B cell (primary cell): ENCODE measurements at regions not wholly inside any gene's neighbourhood (a gene's known extent, or its start where the extent isn't known, plus 50 kb on each side); places are given as distances from the start of the nearest gene placed in this dataset.

Source experiments
- ATAC-seq: fragments of 200-7000 bp; cut with Tn5 transposase; one replicate; pipeline ENCODE4 v1.10.0; 2021; ENCODE audit warnings: low read depth, mild to moderate bottlenecking, moderate number of reproducible peaks, moderate library complexity
- CTCF ChIA-PET: fragments of 350-600 bp; sonication (Branson Sonifier 250); formaldehyde crosslinking; loops from one replicate; lab custom pipeline; 2021; ENCODE audit warnings: antibody characterized with exemption, inconsistent platforms; lab: Charles Lee
- POLR2A ChIA-PET: fragments of 350-600 bp; sonication (Branson Sonifier 250); formaldehyde crosslinking; loops from one replicate; lab custom pipeline; 2021; ENCODE audit warnings: antibody characterized with exemption; lab: Charles Lee
- DNase-seq: peaks from one replicate; pipeline ENCODE4 v3.0.0; 2013
- H2AFZ ChIP-seq: 2 replicates; pipeline ENCODE4 v1.6.1; 2012; ENCODE audit warnings: mild to moderate bottlenecking, low read depth, low read length; ENCODE audit not compliant: insufficient read depth, poor library complexity, severe bottlenecking
- H3K27ac ChIP-seq, 2 donors: 1 replicate in 1 of 2; 2 replicates in 1 of 2; pipeline ENCODE4 v1.5.1; 2012 to 2013; ENCODE audit warnings: low read length in 2 of 2, mild to moderate bottlenecking in 2 of 2, moderate library complexity in 1 of 2
- H3K27me3 ChIP-seq, 4 experiments: fragments of 200-600 bp in 1 of 4; sonication (generic) in 1 of 4; replicated peaks in 1 of 4; 1 replicate in 2 of 4; 2 replicates in 2 of 4; pipeline versions ENCODE4 v1.6.1 to v1.7.0; 2013 to 2016; ENCODE audit warnings: low read length in 3 of 4, mild to moderate bottlenecking in 2 of 4, mixed read lengths in 1 of 4, moderate library complexity in 1 of 4; ENCODE audit not compliant: insufficient read depth in 4 of 4, control insufficient read depth in 3 of 4; ENCODE audit errors: control extremely low read depth in 1 of 4
- H3K36me3 ChIP-seq, 2 experiments: replicated peaks in 1 of 2; 1 replicate in 1 of 2; 2 replicates in 1 of 2; pipeline versions ENCODE4 v1.6.1 to v1.7.1; 2013; ENCODE audit warnings: low read length in 1 of 2; ENCODE audit not compliant: insufficient read depth in 2 of 2, control insufficient read depth in 1 of 2; ENCODE audit errors: control extremely low read depth in 1 of 2, extremely low read depth in 1 of 2
- H3K4me1 ChIP-seq, 2 donors: fragments of 200-600 bp in 1 of 2; sonication (generic) in 1 of 2; 1 replicate in 1 of 2; 2 replicates in 1 of 2; pipeline versions ENCODE4 v1.5.1 to v1.6.1; 2013 to 2017; ENCODE audit warnings: low read length in 2 of 2; ENCODE audit not compliant: control insufficient read depth in 2 of 2, insufficient read depth in 2 of 2
- H3K4me2 ChIP-seq: replicated peaks from 2 replicates; pipeline ENCODE3; 2012; ENCODE audit warnings: mild to moderate bottlenecking, low read depth, low read length; ENCODE audit not compliant: poor library complexity, severe bottlenecking
- H3K4me3 ChIP-seq, 5 experiments: fragments of 200-600 bp in 1 of 5; sonication (generic) in 1 of 5; 1 replicate in 3 of 5; 2 replicates in 2 of 5; pipeline versions ENCODE4 v1.5.1 to v1.7.0; 2011 to 2016; ENCODE audit warnings: low read length in 4 of 5, mild to moderate bottlenecking in 4 of 5, low read depth in 2 of 5, control low read depth in 1 of 5, moderate library complexity in 1 of 5; ENCODE audit not compliant: insufficient read depth in 1 of 5; ENCODE audit errors: control extremely low read depth in 1 of 5, extremely low read depth in 1 of 5
- H3K79me2 ChIP-seq: fragments of 200-600 bp; sonication (generic); one replicate; pipeline ENCODE4 v1.6.0; 2016; ENCODE audit warnings: low read length; ENCODE audit not compliant: control insufficient read depth, insufficient read depth
- H3K9ac ChIP-seq: fragments of 200-600 bp; sonication (generic); 2 replicates; pipeline ENCODE4 v1.6.1; 2017; ENCODE audit warnings: mild to moderate bottlenecking, low read length, moderate library complexity
- H3K9me3 ChIP-seq, 3 donors: one replicate each; pipeline versions ENCODE4 v1.6.1 to v1.7.1; 2013; ENCODE audit warnings: low read length in 2 of 3; ENCODE audit not compliant: control insufficient read depth in 2 of 3, insufficient read depth in 1 of 3; ENCODE audit errors: control extremely low read depth in 1 of 3
- H4K20me1 ChIP-seq: 2 replicates; pipeline ENCODE4 v1.6.0; 2012; ENCODE audit warnings: mild to moderate bottlenecking, low read length; ENCODE audit not compliant: insufficient read depth, control insufficient read depth, poor library complexity, severe bottlenecking
- H3K27ac Mint-ChIP-seq: one replicate; pipeline ENCODE4 v1.8.0; 2021; ENCODE audit warnings: mixed read lengths
- H3K27me3 Mint-ChIP-seq: one replicate; pipeline ENCODE4 v1.8.0; 2021; ENCODE audit warnings: mixed read lengths
- H3K4me1 Mint-ChIP-seq: one replicate; pipeline ENCODE4 v1.8.0; 2021; ENCODE audit warnings: mixed read lengths
- H3K4me3 Mint-ChIP-seq: one replicate; pipeline ENCODE4 v1.8.0; 2021; ENCODE audit warnings: mixed read lengths
- H3K9me3 Mint-ChIP-seq: one replicate; pipeline ENCODE4 v1.8.0; 2022; ENCODE audit warnings: mixed read lengths; ENCODE audit not compliant: insufficient read depth
- CTCF ChIP-seq: fragments of 200-600 bp; IDR thresholded peaks from one replicate; pipeline ENCODE4 v1.8.0; 2022; ENCODE audit warnings: antibody characterized with exemption, mild to moderate bottlenecking
- EZH2 ChIP-seq: IDR thresholded peaks from 2 replicates; pipeline ENCODE4 v1.6.1; 2012; ENCODE audit warnings: borderline replicate concordance, low read depth, mild to moderate bottlenecking, moderate library complexity, low read length; ENCODE audit not compliant: insufficient read depth, poor library complexity, severe bottlenecking
- WGBS: methylation state at CpG from one replicate; pipeline ENCODE4 v1.1.5; 2013; ENCODE audit warnings: missing lambda C conversion rate; ENCODE audit not compliant: insufficient coverage; 5-methylcytosine and 5-hydroxymethylcytosine counted together
- intact Hi-C: fragments of 100-400 bp; cut with micrococcal nuclease; formaldehyde crosslinking; loops from one replicate; pipeline ENCODE4 v1.10.0; 2022

GRCh38 chr6:37558168-37558567 is 58.5 kb upstream of the CCDC167 start:
- Mint-ChIP-seq H3K4me1 (peaks cover 98% of the 10 kb centered on the region), H3K27me3 (no peaks in the 10 kb centered on the region), H3K27ac (peak overlapping the region; percentile 67), H3K4me3 (peak overlapping the region; percentile 30), H3K9me3 (no peaks in the 10 kb centered on the region)
- Histone ChIP-seq H4K20me1 (no peaks in the 10 kb centered on the region), H3K36me3 (no peaks in the 10 kb centered on the region), H3K9ac (no peak overlapping the region), H3K4me3 (no peak overlapping the region), H2AFZ (no peak overlapping the region), H3K27ac (peak overlapping the region in 1 of 2 donors; percentile 34), H3K9me3 (peaks cover 0 to 6% (median 0%) of the 10 kb centered on the region in 3 donors), H3K4me2 (peak overlapping the region; percentile 51), H3K27me3 (no peaks in the 10 kb centered on the region), H3K79me2 (no peaks in the 10 kb centered on the region), H3K4me1 (peaks cover 98 to 100% of the 10 kb centered on the region in 2 donors)
- CTCF ChIA-PET, result interaction anchor here (1.0 to 2.6 kb wide), 6 partner anchors 8 to 135 kb away, joined by 3 to 10 read pairs (median 6); no protein-coding TSS in a partner anchor
- intact Hi-C loops, result no loop called here
- ATAC-seq (no peak), DNase-seq (peak; percentile 68)
- POLR2A ChIA-PET, result interaction anchor here (0.8 to 1.0 kb wide), 2 partner anchors 10 to 77 kb away, joined by 6 to 9 read pairs; no protein-coding TSS in a partner anchor
- WGBS, result 92% methylated on average over 5 of the region's 5 CpGs
- TF ChIP-seq EZH2, result no peak
- TF ChIP-seq CTCF, result no peak

- Histone ChIP-seq H2AFZ (no peak overlapping the region), H3K4me2 (peak overlapping the region; percentile 51), H3K27me3 (no peaks in the 10 kb centered on the region), H3K4me3 (no peak overlapping the region), H3K79me2 (no peaks in the 10 kb centered on the region), H3K27ac (peak overlapping the region in 1 of 2 donors; percentile 34), H4K20me1 (no peaks in the 10 kb centered on the region), H3K4me1 (peaks cover 97 to 98% of the 10 kb centered on the region in 2 donors), H3K9ac (no peak overlapping the region), H3K36me3 (no peaks in the 10 kb centered on the region), H3K9me3 (peaks cover 0 to 6% (median 0%) of the 10 kb centered on the region in 3 donors)
- WGBS, result 86% methylated on average over 8 of the region's 8 CpGs
- no peaks in the 10 kb centered on the region for H3K9me3 Mint-ChIP-seq
- ATAC-seq (no peak), DNase-seq (no peak)
- H3K4me3 Mint-ChIP-seq, result peak overlapping the region; percentile 30
- H3K27me3 Mint-ChIP-seq, result no peaks in the 10 kb centered on the region
- no peak for TF ChIP-seq CTCF
- TF ChIP-seq EZH2, result no peak
- peaks cover 93% of the 10 kb centered on the region for H3K4me1 Mint-ChIP-seq
- intact Hi-C loops, result loop anchor here (2.0 kb wide), 1 partner anchor 15 kb away; no protein-coding TSS in a partner anchor
- peak overlapping the region; percentile 67 for H3K27ac Mint-ChIP-seq
- CTCF ChIA-PET, result interaction anchor here (0.9 to 2.6 kb wide), 7 partner anchors 8 to 135 kb away, joined by 3 to 10 read pairs (median 4); no protein-coding TSS in a partner anchor
- POLR2A ChIA-PET, result interaction anchor here (0.8 to 1.0 kb wide), 2 partner anchors 10 to 77 kb away, joined by 6 to 9 read pairs; no protein-coding TSS in a partner anchor
Observed at GRCh38 chr6:37557645-37558114, 58.0 kb upstream of the CCDC167 start.
